ENCODE measurements at regions not wholly inside any gene's neighbourhood (a gene's known extent, or its start where the extent isn't known, plus 50 kb on each side); places are given as distances from the start of the nearest gene placed in this dataset.

GRCh38 chr9:108621991-108622855 is 233.6 kb downstream of the ACTL7B start:
- Histone ChIP-seq H3K27me3 (ENCODE audit: control insufficient read depth in 4 of 4, insufficient read depth in 4 of 4, low read length in 3 of 4) (peaks cover 0 to 7% (median under 1%) of the 10 kb centered on the region in 4 donors), H3K9ac (ENCODE audit: low read depth in 1 of 2, low read length in 2 of 2) (no peak overlapping the region), H3K4me3 (ENCODE audit: low read depth in 1 of 3, low read length in 3 of 3) (no peak overlapping the region), H3K9me3 (ENCODE audit: control insufficient read depth in 4 of 4, low read length in 3 of 4) (no peaks in the 10 kb centered on the region), H3K27ac (ENCODE audit: low read depth in 1 of 2, low read length in 2 of 2) (no peak overlapping the region), H3K4me1 (ENCODE audit: control insufficient read depth in 4 of 4, insufficient read depth in 4 of 4, low read length in 3 of 4) (no peaks in the 10 kb centered on the region), H3K36me3 (ENCODE audit: control insufficient read depth in 4 of 4, insufficient read depth in 3 of 4, low read depth in 1 of 4, low read length in 3 of 4) (no peaks in the 10 kb centered on the region)
- DNase-seq (ENCODE audit: low spot score), result no peak
- TF ChIP-seq ZBTB33 (IDR thresholded peaks at IDR 0.05) (no peak), MAX (IDR thresholded peaks at IDR 0.05) (no peak), RAD21 (IDR thresholded peaks at IDR 0.05) (no peak), SP1 (IDR thresholded peaks at IDR 0.05) (no peak), YY1 (IDR thresholded peaks at IDR 0.05) (no peak), TAF1 (conservative IDR thresholded peaks at IDR 0.05) (no peak), ATF3 (IDR thresholded peaks at IDR 0.05) (no peak), NR2F2 (IDR thresholded peaks at IDR 0.05) (no peak), REST (IDR thresholded peaks at IDR 0.05) (no peak), FOXA2 (IDR thresholded peaks at IDR 0.05) (no peak), GABPA (IDR thresholded peaks at IDR 0.05 in 1 of 2, conservative IDR thresholded peaks at IDR 0.05 in 1 of 2) (no peak), EGR1 (IDR thresholded peaks at IDR 0.05; ENCODE audit: low read depth in 2 of 2) (no peak), FOXA1 (IDR thresholded peaks at IDR 0.05) (no peak), RXRA (IDR thresholded peaks at IDR 0.05) (no peak), HNF4G (IDR thresholded peaks at IDR 0.05) (no peak)
- TF ChIP-seq, protein P1, sequence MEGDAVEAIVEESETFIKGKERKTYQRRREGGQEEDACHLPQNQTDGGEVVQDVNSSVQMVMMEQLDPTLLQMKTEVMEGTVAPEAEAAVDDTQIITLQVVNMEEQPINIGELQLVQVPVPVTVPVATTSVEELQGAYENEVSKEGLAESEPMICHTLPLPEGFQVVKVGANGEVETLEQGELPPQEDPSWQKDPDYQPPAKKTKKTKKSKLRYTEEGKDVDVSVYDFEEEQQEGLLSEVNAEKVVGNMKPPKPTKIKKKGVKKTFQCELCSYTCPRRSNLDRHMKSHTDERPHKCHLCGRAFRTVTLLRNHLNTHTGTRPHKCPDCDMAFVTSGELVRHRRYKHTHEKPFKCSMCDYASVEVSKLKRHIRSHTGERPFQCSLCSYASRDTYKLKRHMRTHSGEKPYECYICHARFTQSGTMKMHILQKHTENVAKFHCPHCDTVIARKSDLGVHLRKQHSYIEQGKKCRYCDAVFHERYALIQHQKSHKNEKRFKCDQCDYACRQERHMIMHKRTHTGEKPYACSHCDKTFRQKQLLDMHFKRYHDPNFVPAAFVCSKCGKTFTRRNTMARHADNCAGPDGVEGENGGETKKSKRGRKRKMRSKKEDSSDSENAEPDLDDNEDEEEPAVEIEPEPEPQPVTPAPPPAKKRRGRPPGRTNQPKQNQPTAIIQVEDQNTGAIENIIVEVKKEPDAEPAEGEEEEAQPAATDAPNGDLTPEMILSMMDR (IDR thresholded peaks at IDR 0.05; ENCODE audit: low read depth, low read length, missing input control), result no peak
- 78% methylated on average over 3 of the region's 3 CpGs for WGBS
